GM18867 (cell line): ENCODE measurements at regions not wholly inside any gene's neighbourhood (a gene's known extent, or its start where the extent isn't known, plus 50 kb on each side); places are given as distances from the start of the nearest gene placed in this dataset.

Source experiments
- ATAC-seq: cut with Tn5 transposase; IDR thresholded peaks from one replicate; pipeline ENCODE4 v1.9.1; 2021; ENCODE audit warnings: mild to moderate bottlenecking, moderate library complexity; ENCODE audit not compliant: unreplicated experiment

- ATAC-seq: no peak
Measured at GRCh38 chr1:21347072-21347581, 56.9 kb upstream of the ECE1 start.

GRCh38 chr1:21346365-21347071 is 56.3 kb upstream of the ECE1 start:
- ATAC-seq: no peak

DNA sequence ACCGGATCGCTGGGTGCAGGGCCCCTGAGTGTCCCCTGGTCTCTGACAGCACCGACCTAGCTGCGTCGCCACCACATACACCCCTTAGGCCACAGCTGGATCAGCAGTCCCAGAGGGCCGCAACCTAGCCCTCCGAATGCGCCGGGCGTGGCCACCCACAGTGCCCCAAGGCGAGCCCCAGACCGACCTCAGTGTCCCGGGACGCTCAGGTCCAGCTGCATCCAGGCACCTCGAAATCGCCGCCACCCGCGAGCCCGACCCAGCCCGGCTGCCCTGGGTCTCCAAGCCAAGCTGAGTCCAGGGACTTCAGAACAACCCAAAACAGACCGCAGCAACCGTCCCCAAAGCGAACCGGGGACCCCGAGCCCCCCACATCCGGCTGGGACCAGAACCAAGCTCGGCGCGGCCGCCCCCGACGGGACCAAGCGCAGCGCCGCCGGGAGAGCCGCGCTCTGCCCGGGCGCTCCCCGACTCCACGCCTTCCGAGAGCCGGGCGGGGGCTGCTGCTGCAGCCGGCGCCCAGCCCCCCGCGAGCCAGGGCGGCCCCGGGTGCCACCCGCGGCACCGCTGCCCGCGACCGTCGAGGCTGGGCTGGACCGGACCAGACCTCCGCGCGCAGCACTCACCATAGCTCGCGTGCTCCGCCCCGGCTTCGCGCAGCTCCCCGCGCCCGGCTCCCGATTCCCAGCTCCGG is 54.6 kb upstream of the ECE1 start:
- peak; percentile 27 for ATAC-seq

DNA sequence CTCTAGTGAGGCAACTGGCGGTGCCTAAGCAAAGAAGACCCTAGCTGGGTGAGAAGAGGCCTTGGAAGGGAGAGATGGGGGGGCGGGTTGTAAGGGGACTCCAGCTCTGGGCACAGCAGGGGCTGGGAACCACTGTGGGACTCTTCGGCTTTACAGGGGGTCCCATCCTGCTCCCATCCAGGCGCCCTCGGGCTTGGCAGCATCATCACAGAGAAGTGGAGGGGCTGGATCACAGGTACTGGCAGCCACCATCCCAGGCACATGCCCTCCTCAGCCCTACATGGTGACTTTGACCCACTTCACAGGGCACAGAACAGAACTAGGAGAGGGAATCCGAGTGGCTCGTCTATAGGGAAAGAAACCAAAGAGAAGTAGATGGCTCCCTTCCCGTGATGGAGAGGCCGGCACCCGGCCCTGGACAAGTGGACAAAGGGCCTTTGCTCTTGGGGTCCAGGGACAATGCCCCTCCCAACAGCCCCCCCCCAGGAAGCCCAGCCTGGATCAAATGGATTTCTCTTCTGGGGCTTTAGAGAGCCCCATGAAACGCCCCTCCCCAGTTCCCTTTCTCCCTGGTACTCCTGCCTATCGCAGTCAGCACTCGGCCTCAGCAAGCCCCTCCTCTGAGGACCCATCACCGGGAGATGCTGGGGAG is 54.0 kb upstream of the ECE1 start:
- ATAC-seq: no peak

DNA sequence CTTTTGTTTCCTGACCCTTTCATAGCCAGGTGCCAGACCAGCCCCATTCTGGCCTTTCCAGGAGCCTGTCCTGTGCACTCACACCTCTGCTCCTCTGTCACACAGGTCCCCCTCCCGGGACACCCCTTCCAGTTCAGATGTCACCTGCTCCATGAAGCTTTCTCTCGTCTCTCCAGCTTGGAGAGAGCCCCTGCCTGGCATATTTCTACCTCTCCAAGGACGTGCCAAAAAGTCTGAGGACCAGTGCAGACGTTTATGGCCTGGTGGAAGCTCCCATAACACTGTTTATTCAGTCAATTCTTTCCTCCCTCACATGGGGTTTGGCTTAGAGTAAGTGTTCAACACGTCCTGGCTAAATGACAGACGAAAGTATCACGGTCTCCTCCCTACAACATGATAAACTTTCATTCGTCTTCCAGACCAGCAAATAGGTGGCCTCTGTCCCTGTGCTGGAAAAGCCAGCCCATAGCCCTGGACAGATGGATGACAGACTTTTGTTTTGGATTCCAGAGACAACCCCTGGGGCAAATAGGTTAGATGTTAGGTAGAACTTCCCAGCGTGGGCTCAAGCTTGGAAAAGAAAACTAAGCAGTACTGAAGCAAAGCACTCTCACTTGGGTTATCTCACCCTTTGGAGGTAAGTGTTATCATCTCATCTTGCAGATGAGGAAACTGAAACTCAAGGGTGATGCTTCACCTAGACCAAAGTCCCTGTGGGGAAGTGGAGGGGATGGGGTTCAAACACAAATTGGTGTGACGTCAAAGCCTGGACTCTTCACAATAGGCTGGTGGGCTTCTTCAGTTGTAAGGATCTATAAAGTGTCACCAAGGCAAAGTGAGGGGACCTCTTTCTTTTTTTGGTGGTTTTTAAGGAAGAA is 52.9 kb upstream of the ECE1 start:
- no peak for ATAC-seq

GRCh38 chr1:21341517-21342078 is 51.3 kb upstream of the ECE1 start:
- no peak for ATAC-seq

DNA sequence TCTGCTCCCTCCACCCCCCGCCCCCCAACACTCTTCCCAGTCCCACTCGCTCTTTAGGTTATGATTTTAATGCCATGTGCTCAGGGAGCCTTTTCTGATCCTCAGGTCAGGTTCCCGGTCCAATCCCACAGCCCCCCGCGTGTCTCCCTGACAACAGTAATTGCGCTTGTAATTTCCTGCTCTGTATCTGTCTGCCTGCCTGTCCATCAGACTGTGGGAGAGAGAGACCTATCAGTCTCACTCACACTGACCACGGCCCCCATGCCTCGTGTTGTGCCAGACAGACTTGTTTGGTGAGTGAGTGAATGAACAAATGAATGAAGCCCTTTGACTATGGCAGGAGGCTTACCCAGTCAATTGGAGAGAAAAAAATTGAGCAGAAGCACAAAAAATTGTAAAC is 50.8 kb upstream of the ECE1 start:
- ATAC-seq: no peak

GRCh38 chr1:21340230-21340945 is 50.1 kb upstream of the ECE1 start:
- ATAC-seq: no peak
